H1 (cell line): ENCODE measurements at regions not wholly inside any gene's neighbourhood (a gene's known extent, or its start where the extent isn't known, plus 50 kb on each side); places are given as distances from the start of the nearest gene placed in this dataset.

Experiments
- CTCF ChIA-PET: fragments of 300-600 bp; sonication (Branson Sonifier 250); formaldehyde crosslinking; loops from one replicate; lab custom pipeline; 2021; ENCODE audit not compliant: partially characterized antibody; lab: Charles Lee
- POLR2A ChIA-PET: fragments of 300-600 bp; sonication (Branson Sonifier 250); formaldehyde crosslinking; loops from one replicate; lab custom pipeline; 2021; ENCODE audit warnings: inconsistent platforms; ENCODE audit not compliant: partially characterized antibody; lab: Charles Lee
- DNase-seq, 2 experiments: peaks; one replicate each; pipeline versions ENCODE4 v3.0.0 to v3.0.0-alpha.2; 2010 to 2022; ENCODE audit warnings: low spot score in 2 of 2, low read depth in 1 of 2, mixed read lengths in 1 of 2
- FAIRE-seq: peaks from 2 replicates; lab custom pipeline; 2011; peaks lifted over from hg19 to GRCh38; lab: Jason Lieb, UNC
- H2AFZ ChIP-seq: 2 replicates; pipeline ENCODE4 v1.8.1; 2012; ENCODE audit warnings: low read length, inconsistent platforms
- H2AK5ac ChIP-seq: 2 replicates; pipeline ENCODE4 v1.6.1; 2013; ENCODE audit warnings: low read depth, low read length
- H2BK120ac ChIP-seq: replicated peaks from 2 replicates; pipeline ENCODE3; 2013; ENCODE audit warnings: low read depth, low read length, inconsistent platforms
- H2BK12ac ChIP-seq: 2 replicates; pipeline ENCODE4 v1.6.1; 2013; ENCODE audit warnings: low read depth, low read length
- H2BK15ac ChIP-seq: 2 replicates; pipeline ENCODE4 v1.6.1; 2013; ENCODE audit warnings: low read length
- H2BK20ac ChIP-seq: 2 replicates; pipeline ENCODE4 v1.6.1; 2013; ENCODE audit warnings: low read length
- H2BK5ac ChIP-seq: 2 replicates; pipeline ENCODE4 v1.6.1; 2013; ENCODE audit warnings: low read depth, low read length
- H3K14ac ChIP-seq: 2 replicates; pipeline ENCODE4 v1.6.1; 2013; ENCODE audit warnings: inconsistent platforms; ENCODE audit not compliant: insufficient read length
- H3K18ac ChIP-seq: 2 replicates; pipeline ENCODE4 v1.6.1; 2013; ENCODE audit warnings: low read length; ENCODE audit errors: extremely low read depth
- H3K23ac ChIP-seq: 2 replicates; pipeline ENCODE4 v1.6.1; 2013; ENCODE audit warnings: inconsistent platforms; ENCODE audit not compliant: insufficient read length
- H3K23me2 ChIP-seq: 2 replicates; pipeline ENCODE4 v1.6.1; 2013; ENCODE audit warnings: low read depth, low read length
- H3K27ac ChIP-seq: 2 replicates; pipeline ENCODE4 v1.6.1; 2011; ENCODE audit warnings: low read depth, low read length, inconsistent platforms
- H3K27me3 ChIP-seq, 4 experiments: replicated peaks in 1 of 4; 1 replicate in 1 of 4; 2 replicates in 3 of 4; pipeline versions ENCODE4 v1.6.1 to v1.8.1; 2011 to 2013; ENCODE audit warnings: low read length in 3 of 4, mild to moderate bottlenecking in 3 of 4, inconsistent platforms in 2 of 4, mixed read lengths in 2 of 4, moderate library complexity in 1 of 4; ENCODE audit not compliant: control insufficient read depth in 3 of 4, insufficient read depth in 3 of 4; ENCODE audit errors: extremely low read depth in 1 of 4
- H3K36me3 ChIP-seq, 4 experiments: 2 replicates each; pipeline versions ENCODE4 v1.6.1 to v1.8.1; 2011 to 2013; ENCODE audit warnings: mild to moderate bottlenecking in 4 of 4, low read length in 3 of 4, moderate library complexity in 2 of 4, control low read depth in 1 of 4, inconsistent platforms in 1 of 4; ENCODE audit not compliant: insufficient read depth in 4 of 4, control insufficient read depth in 2 of 4
- H3K4ac ChIP-seq: replicated peaks from 2 replicates; pipeline ENCODE3; 2013; ENCODE audit warnings: low read length, low read depth, mixed read lengths, inconsistent platforms; ENCODE audit not compliant: insufficient read length
- H3K4me1 ChIP-seq, 4 experiments: replicated peaks in 1 of 4; 1 replicate in 1 of 4; 2 replicates in 3 of 4; pipeline versions ENCODE4 v1.6.1 to v1.8.1; 2011 to 2013; ENCODE audit warnings: low read length in 3 of 4, inconsistent platforms in 2 of 4, mixed read lengths in 1 of 4; ENCODE audit not compliant: insufficient read depth in 4 of 4, control insufficient read depth in 3 of 4
- H3K4me2 ChIP-seq, 2 experiments: 2 replicates each; pipeline versions ENCODE4 v1.6.1 to v1.8.1; 2011 to 2013; ENCODE audit warnings: low read depth in 2 of 2, low read length in 2 of 2, control low read depth in 1 of 2, inconsistent platforms in 1 of 2, mild to moderate bottlenecking in 1 of 2; ENCODE audit not compliant: insufficient read depth in 1 of 2
- H3K4me3 ChIP-seq, 4 experiments: fragments of 200-600, 300-600 bp in 1 of 4; sonication (generic), shearing (Covaris generic), sonication (Bioruptor Twin) in 1 of 4; 2 replicates each; pipeline versions ENCODE4 v1.5.1 to v1.8.1; 2011 to 2016; ENCODE audit warnings: low read length in 4 of 4, low read depth in 3 of 4, control low read depth in 2 of 4, inconsistent platforms in 2 of 4, mild to moderate bottlenecking in 2 of 4, mixed read lengths in 1 of 4, moderate library complexity in 1 of 4; ENCODE audit not compliant: insufficient read depth in 2 of 4; ENCODE audit errors: extremely low read depth in 1 of 4
- H3K56ac ChIP-seq: replicated peaks from 2 replicates; pipeline ENCODE3; 2013; ENCODE audit warnings: low read depth, mild to moderate bottlenecking, mixed read lengths, low read length, inconsistent platforms; ENCODE audit not compliant: insufficient read length
- H3K79me1 ChIP-seq: 2 replicates; pipeline ENCODE4 v1.6.1; 2013; ENCODE audit warnings: low read depth, low read length, control low read depth
- H3K79me2 ChIP-seq, 2 experiments: 2 replicates each; pipeline versions ENCODE4 v1.6.1 to v1.8.1; 2012 to 2013; ENCODE audit warnings: low read length in 2 of 2, mild to moderate bottlenecking in 2 of 2, inconsistent platforms in 1 of 2; ENCODE audit not compliant: insufficient read depth in 2 of 2, control insufficient read depth in 1 of 2
- H3K9ac ChIP-seq, 4 experiments: replicated peaks in 1 of 4; 1 replicate in 1 of 4; 2 replicates in 3 of 4; pipeline versions ENCODE4 v1.6.1 to v1.8.1; 2011 to 2013; ENCODE audit warnings: low read depth in 3 of 4, low read length in 3 of 4, control low read depth in 2 of 4, mild to moderate bottlenecking in 2 of 4, moderate library complexity in 2 of 4, inconsistent platforms in 1 of 4; ENCODE audit errors: extremely low read depth in 1 of 4
- H3K9me3 ChIP-seq, 2 experiments: 2 replicates each; pipeline versions ENCODE4 v1.6.1 to v1.8.1; 2012 to 2013; ENCODE audit warnings: mild to moderate bottlenecking in 2 of 2, moderate library complexity in 2 of 2, control low read depth in 1 of 2, inconsistent platforms in 1 of 2, low read depth in 1 of 2, low read length in 1 of 2, mixed read lengths in 1 of 2; ENCODE audit not compliant: insufficient read depth in 2 of 2
- H4K20me1 ChIP-seq, 2 experiments: replicated peaks in 1 of 2; 2 replicates each; pipeline versions ENCODE3 to v1.8.1; 2011 to 2013; ENCODE audit warnings: inconsistent platforms in 2 of 2, low read length in 2 of 2, mild to moderate bottlenecking in 1 of 2; ENCODE audit not compliant: insufficient read depth in 2 of 2, control insufficient read depth in 1 of 2
- H4K5ac ChIP-seq: 2 replicates; pipeline ENCODE4 v1.6.1; 2013; ENCODE audit warnings: low read length, low read depth, mixed read lengths, inconsistent platforms; ENCODE audit not compliant: insufficient read length
- H4K8ac ChIP-seq: 2 replicates; pipeline ENCODE4 v1.8.0; 2013; ENCODE audit warnings: mild to moderate bottlenecking, moderate library complexity, low read length, inconsistent platforms; ENCODE audit not compliant: insufficient read depth; ENCODE audit errors: extremely low read depth
- H4K91ac ChIP-seq: replicated peaks from 2 replicates; pipeline ENCODE3; 2013; ENCODE audit warnings: low read length, mixed read lengths, inconsistent platforms; ENCODE audit not compliant: insufficient read length
- CEBPB ChIP-seq: IDR thresholded peaks from 2 replicates; pipeline ENCODE4 v1.6.1; 2012; ENCODE audit warnings: low read depth, low read length
- CHD1 ChIP-seq: IDR thresholded peaks from 2 replicates; pipeline ENCODE4 v1.6.1; 2012; ENCODE audit warnings: low read depth, low read length, improper control_type of control experiment
- CTBP2 ChIP-seq: IDR thresholded peaks from 2 replicates; pipeline ENCODE4 v1.7.0; 2011; ENCODE audit warnings: borderline replicate concordance, mild to moderate bottlenecking, moderate library complexity, mixed read lengths, low read length; ENCODE audit not compliant: insufficient read depth, insufficient read length
- EP300 ChIP-seq, 2 experiments: IDR thresholded peaks; 1 replicate in 1 of 2; 2 replicates in 1 of 2; pipeline ENCODE4 v1.6.1; 2011 to 2012; ENCODE audit warnings: low read depth in 2 of 2, low read length in 2 of 2, mild to moderate bottlenecking in 2 of 2, borderline replicate concordance in 1 of 2, inconsistent platforms in 1 of 2, moderate library complexity in 1 of 2
- GABPA ChIP-seq: IDR thresholded peaks from 2 replicates; pipeline ENCODE4 v1.6.1; 2011; ENCODE audit warnings: mild to moderate bottlenecking, low read length, moderate library complexity, borderline replicate concordance; ENCODE audit not compliant: insufficient read depth
- JUND ChIP-seq: IDR thresholded peaks from 2 replicates; pipeline ENCODE4 v1.6.1; 2011; ENCODE audit warnings: mild to moderate bottlenecking, improper control_type of control experiment, low read length
- MAFK ChIP-seq: IDR thresholded peaks from 2 replicates; pipeline ENCODE4 v1.6.1; 2012; ENCODE audit warnings: low read depth, mild to moderate bottlenecking, improper control_type of control experiment, low read length
- SUZ12 ChIP-seq: fragments of 200-600 bp; sonication (generic); IDR thresholded peaks from 2 replicates; pipeline ENCODE4 v1.6.1; 2012; ENCODE audit warnings: mild to moderate bottlenecking, inconsistent platforms, low read length, moderate library complexity, mixed read lengths
- TBP ChIP-seq: IDR thresholded peaks from 2 replicates; pipeline ENCODE4 v1.6.1; 2011; ENCODE audit warnings: low read depth, low read length, improper control_type of control experiment
- WGBS, 2 experiments: shearing (Covaris generic) in 1 of 2; methylation state at CpG; one replicate each; pipeline versions ENCODE4 v1.1.6 to v1.1.7; 2013 to 2015; ENCODE audit warnings: low lambda C conversion rate in 2 of 2, mixed read lengths in 2 of 2, inconsistent platforms in 1 of 2, low coverage in 1 of 2, missing lambda C conversion rate in 1 of 2; ENCODE audit not compliant: insufficient replicate concordance in 2 of 2, insufficient coverage in 1 of 2, insufficient read length in 1 of 2; ENCODE audit errors: extremely low coverage in 1 of 2, missing lambda C conversion rate in 1 of 2; 5-methylcytosine and 5-hydroxymethylcytosine counted together

GRCh38 chr21:31781737-31782136 lies 49.8 kb upstream of the SCAF4 start:
- no peak overlapping the region for H3K56ac ChIP-seq
- no peak overlapping the region for H2BK20ac ChIP-seq
- H4K8ac ChIP-seq, result no peak overlapping the region
- H2BK120ac ChIP-seq, result no peak overlapping the region
- no peak overlapping the region for H2BK15ac ChIP-seq
- H3K79me1 ChIP-seq, result no peaks in the 10 kb centered on the region
- no peak for TF ChIP-seq CTBP2
- no peak for TF ChIP-seq TBP
- TF ChIP-seq GABPA, result no peak
- TF ChIP-seq EP300 (IDR thresholded peaks at IDR 0.05; ENCODE audit: borderline replicate concordance in 1 of 2, low read depth in 2 of 2, low read length in 2 of 2), result no peak
- no peak for TF ChIP-seq CEBPB
- TF ChIP-seq CHD1, result no peak
- no peak for TF ChIP-seq MAFK
- no peak for TF ChIP-seq SUZ12
- no peak for TF ChIP-seq JUND
- no peak overlapping the region for H2BK12ac ChIP-seq
- H3K36me3 ChIP-seq, result no peaks in the 10 kb centered on the region
- H3K23ac ChIP-seq, result no peak overlapping the region
- H3K14ac ChIP-seq, result no peak overlapping the region
- no peak overlapping the region for H3K4ac ChIP-seq
- ChIA-PET CTCF (interaction anchor here (0.6 to 1.8 kb wide), 9 partner anchors 14 to 477 kb away, joined by 3 to 7 read pairs (median 4); no protein-coding TSS in a partner anchor), POLR2A (no interaction called here)
- 77% methylated on average over 3 of the region's 3 CpGs; no CpG with 5 or more reads in 1 of the 2 experiments for WGBS, 2 experiments
- H3K9me3 ChIP-seq, result no peaks in the 10 kb centered on the region
- no peak overlapping the region for H2AFZ ChIP-seq
- H3K79me2 ChIP-seq, result no peaks in the 10 kb centered on the region
- H3K4me3 ChIP-seq, result no peak overlapping the region
- no peaks in the 10 kb centered on the region for H3K27me3 ChIP-seq
- no peak overlapping the region for H3K18ac ChIP-seq
- H3K4me2 ChIP-seq, result no peak overlapping the region
- peaks cover 11% of the 10 kb centered on the region; the same call in 1 of the 2 replicates for H3K23me2 ChIP-seq
- no peak for DNase-seq
- no peak overlapping the region for H3K9ac ChIP-seq
- no peak for FAIRE-seq
- no peak overlapping the region for H2BK5ac ChIP-seq
- H4K20me1 ChIP-seq, result no peaks in the 10 kb centered on the region
- H4K5ac ChIP-seq, result no peak overlapping the region
- H3K27ac ChIP-seq, result no peak overlapping the region
- H4K91ac ChIP-seq, result no peak overlapping the region
- H3K4me1 ChIP-seq, result no peaks in the 10 kb centered on the region
- no peak overlapping the region for H2AK5ac ChIP-seq
